LoVo (cell line): ENCODE measurements at regions not wholly inside any gene's neighbourhood (a gene's known extent, or its start where the extent isn't known, plus 50 kb on each side); places are given as distances from the start of the nearest gene placed in this dataset.

ENCODE experiments used
- DNase-seq: peaks from one replicate; pipeline ENCODE4 v3.0.0-alpha.2; 2016; ENCODE audit warnings: low spot score

DNA sequence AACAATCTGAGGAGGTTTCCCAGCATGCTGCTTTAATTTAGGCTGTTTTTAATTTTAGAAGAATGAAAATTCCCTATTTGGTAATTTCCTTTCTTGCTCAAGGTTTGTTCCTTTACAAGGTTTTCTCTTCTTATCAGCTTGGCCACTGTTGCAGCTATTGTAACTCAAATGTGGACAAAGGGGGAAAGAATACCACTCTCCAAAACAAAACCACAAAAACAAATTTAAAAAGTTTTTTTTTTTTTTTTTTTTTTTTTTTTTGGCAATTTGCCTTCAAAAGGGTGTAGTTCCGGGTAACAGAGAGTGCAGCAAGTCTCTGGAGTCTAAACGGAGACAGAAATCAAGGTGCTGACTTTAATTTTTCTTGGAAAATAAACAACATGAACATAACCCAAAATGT, 306.4 kb upstream of the ARGLU1 start:
- no peak for DNase-seq

DNA sequence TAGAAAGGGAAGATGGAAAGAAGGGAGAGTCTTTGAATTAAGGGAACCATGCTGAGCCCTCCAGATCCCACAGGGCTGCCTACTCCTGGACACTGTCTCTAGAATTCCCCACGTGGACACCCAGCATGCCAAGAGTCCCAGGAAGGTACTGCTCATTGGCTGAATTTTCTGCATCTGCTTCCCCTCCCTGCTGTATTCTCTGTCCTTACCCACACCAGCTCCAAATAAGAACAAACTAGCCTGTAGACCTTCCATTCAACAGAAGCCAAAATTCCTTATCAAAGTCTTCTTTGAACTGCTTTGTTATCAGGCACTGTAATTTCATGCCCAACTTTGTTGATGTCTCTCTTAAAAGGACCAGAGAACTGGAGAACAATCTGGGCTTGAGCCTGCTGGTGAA, 305.9 kb upstream of the ARGLU1 start:
- no peak for DNase-seq

DNA sequence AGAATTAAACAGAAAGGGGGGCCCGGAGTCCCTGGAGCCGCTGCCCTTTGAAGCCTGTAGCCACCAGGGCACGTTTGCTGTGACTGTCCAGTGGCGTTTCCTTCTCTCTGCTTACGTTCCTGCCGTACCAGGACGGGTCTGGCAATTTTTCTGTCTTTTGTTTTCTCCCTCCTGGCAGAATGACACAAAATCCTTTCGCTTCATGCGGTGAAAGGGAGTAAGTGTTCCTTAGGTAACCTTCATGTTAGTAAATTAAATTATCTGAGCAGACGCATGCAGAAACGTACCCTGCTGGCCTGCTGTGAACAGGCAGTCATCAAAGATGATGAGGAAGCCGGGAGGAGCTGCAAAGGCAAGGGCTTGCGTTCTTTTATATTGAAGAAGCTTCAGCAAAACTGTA, 299.3 kb upstream of the ARGLU1 start:
- no peak for DNase-seq

DNA sequence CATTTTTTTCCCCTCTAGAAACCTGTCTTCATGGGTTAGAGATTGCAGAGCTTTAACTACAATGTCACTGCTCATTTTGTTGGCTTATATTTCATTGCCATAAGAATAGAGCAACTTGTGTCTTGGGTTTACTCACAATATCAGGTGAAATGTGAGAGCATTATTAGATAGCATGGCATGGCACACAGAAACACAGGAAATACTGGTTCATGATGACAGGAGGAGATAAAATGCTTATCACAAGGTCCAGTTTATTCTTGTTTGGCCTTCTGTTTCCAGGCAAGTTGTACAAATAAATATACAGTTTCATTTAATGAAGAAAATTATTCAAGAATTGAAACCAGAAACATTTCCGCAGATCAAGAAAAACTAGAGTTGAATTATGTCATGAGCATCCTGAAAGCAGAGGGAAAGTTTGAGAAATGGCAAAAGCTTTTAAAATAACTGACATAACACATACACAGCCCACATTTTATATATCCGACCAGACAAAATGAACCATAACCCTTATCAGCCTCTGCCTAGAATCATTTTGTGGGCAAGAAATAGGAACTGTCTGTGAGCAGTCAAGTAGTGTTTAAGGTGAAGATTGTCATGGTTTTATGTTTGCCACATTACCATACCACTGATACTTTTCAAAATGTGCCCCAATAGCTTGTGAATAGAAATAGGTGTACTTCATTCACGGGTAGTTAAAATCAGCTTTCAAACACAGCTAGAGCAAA, 297.9 kb upstream of the ARGLU1 start:
- DNase-seq: no peak

DNA sequence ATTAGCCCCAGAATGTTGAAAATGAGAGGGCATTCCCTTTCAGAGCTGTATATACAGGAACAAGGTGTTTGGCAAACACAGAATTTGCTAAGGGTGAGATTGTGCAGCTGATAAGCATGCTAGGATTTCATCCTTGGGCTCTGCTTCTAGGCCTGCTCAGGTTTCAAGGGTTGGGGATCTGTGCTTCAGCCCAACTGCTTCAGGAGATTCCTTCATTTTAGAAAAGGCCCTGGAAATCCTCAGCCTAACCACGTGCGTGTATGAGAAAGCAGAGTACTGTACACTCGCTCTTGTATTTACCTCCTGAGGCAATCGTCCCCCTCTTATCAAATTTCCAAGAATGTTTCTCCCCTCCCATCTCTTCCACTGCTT, 291.6 kb upstream of the ARGLU1 start:
- no peak for DNase-seq

DNA sequence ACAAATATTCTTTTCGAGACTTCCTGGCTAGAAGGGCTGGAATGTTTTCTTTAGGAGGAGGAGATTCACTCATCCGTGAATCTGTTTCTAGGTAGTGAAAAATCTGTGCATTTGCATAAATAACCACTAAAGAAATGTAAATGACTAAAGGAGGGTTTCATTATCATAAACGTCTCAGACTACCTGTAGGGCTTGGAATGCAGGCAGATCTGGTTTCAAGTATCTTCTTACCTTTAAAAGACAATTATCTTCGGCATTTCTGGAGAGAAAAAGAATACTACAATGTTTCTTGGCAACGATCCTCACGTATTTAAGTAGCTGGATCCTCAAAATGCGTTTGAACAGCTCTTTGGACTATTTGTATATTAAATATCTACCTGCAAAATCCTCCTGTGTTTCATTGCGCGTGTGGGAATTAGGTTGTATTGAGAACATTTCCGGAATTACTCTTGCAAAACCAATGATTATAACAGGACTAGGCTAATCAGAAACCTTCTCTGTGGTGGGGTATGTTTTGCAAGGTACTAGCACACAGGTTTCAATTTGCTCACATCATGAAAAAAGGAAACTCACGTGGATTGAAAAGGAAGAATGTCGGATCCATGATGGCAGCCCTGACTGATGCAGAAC, 291.1 kb upstream of the ARGLU1 start:
- no peak for DNase-seq

DNA sequence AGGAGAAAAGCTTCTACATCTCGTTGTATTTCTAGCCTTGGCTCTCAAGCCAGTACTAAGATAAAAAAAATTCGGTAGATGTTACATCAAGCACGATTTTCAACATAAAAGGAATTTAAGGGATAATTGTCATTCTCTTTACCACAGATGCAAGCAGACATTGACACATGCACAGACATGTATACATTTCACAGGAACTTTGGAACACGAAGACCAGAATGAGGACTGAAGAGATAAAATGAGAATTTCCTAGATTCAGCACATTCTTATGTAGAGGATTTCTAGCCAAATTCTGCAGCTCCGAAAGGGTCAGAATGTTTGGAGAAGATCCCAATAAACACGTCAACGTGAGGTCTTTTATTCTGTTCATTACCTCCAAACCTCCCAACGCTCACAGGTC, 284.5 kb upstream of the ARGLU1 start:
- no peak for DNase-seq

DNA sequence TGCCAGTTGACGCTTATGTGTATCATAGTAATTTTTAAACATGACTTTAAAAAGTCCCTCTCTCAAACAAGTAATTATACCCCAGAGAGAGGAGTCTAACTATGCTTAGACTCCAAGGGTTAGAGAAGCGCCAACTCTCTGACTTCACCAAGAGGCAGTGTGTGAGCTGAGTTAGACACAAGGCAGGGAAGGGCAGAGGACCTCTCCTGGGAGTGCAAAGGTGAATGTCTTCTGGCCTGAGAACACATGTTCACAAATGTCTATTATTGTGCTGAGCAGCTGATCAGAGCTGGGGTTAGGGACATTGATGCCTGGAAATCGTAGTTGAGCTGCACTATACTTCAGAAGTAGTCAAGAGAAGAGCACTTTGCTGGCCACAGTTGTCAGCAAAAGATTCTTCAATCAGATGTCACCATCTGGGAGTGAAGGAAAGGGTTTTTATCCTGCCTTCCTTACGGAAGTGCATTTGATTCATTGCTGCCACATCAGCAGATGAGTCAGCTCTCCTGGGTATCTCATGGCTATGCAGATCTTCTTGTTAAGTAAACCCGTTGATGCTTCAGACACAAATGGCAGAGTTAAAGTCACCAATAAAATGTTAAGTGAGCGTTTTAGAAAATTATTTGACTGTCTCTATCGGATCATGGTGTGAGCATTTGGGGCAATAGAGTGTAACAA, 283.2 kb upstream of the ARGLU1 start:
- no peak for DNase-seq

DNA sequence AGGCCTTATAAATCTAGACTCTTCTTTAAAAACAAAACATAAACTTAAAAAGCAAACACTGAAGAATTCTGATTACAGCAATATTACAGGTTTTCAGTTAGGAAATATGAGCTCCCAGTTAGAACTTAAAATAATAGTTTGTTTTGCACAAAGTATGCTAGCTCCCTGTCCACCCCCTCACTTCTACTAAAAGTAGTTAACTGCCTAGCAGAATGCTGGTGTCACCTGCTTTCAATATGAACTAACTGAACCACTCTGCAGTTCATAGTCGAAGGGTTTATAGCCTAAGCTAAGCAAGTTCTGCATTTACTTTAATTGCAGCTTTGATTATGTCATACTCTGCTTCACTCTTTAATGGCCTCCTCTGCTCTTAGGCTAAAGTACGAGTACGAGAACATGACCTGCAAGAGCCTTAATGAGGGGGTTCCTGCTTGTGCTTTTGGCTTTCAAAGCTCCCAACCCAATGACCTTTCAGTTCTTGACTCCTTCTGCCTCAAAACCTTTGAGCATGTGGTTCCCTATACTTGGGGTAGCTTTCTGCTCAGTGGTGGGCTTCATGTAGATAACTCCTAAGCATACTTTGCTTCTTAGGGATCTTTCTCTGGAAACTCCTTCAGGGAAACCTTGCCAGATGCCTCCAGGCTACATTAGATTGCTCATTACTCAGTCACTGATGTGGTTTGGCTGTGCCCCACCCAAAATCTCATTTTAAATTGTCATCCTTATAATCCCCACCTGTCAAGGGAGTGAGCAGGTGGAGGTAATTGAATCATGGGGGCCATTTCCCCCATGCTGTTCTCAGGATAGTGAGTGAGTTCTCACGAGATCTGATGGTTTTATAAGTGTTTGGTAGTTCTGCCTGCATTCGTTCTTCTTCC, 278.9 kb upstream of the ARGLU1 start:
- DNase-seq: peak; percentile 7

DNA sequence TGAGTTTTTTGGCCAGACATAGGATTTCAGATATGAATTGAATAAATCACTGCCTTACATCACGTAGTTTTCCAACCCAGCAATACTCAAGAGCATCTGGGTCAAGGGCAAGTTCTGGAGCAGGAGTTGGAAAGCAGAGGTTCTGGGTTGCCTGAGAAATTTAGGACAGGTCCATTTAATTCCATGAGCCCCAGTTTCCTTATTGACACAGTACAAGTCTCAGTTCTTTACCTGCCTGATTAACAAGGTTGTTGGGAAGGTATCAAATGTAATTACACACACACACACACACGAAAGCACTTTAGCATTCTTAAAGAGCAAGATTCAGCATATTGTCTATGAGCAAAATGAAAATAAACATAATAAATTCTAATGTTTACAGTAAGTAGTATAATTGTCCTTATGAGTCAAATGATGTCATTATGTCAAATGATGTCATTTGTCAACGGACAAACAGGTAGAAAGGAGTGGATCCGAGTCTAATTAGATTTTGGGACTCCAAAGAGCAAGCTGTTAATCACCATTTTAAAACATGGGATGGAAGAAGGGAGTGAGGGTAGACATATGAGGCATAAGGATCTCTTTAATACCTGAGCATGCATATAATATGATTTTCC, 268.4 kb upstream of the ARGLU1 start:
- no peak for DNase-seq

DNA sequence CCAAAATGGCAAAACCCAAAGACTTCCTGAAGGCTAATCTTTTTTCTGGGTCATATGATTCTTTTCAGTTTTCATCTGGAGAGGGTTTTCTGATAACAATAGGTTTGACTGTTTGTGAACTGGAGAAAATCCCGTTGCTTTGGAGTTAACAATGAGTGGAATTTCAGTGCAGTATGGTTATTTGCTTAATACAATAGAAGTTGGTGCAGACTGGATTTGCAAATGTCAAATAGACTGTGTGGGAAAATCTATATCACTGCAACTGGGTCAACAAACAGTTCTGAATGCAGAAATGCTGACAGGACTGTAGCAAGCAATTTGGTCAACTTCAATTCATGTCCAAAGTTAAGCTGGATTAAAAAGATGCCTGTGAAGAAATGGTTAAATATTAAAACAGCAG, 267.5 kb upstream of the ARGLU1 start:
- no peak for DNase-seq

DNA sequence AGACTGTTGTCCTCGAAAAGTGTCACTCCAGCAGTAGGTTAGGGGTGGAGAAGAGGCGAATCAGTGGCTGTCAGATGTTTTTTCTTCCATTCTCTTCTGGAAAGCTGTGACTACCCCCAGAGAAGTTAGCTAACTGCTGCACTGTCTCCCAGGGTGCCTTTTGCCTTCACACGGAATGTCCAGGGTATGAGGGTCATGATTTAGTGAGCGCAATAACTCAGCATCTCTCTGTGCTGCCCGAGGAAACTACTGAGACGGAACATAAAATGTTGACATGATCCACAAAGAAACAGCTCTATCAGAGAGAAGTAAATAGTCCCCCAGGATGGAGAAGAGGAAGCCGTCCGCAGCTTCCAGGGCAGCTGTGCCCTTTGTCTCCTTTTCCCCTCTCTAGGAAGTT, 254.0 kb upstream of the ARGLU1 start:
- DNase-seq: no peak

DNA sequence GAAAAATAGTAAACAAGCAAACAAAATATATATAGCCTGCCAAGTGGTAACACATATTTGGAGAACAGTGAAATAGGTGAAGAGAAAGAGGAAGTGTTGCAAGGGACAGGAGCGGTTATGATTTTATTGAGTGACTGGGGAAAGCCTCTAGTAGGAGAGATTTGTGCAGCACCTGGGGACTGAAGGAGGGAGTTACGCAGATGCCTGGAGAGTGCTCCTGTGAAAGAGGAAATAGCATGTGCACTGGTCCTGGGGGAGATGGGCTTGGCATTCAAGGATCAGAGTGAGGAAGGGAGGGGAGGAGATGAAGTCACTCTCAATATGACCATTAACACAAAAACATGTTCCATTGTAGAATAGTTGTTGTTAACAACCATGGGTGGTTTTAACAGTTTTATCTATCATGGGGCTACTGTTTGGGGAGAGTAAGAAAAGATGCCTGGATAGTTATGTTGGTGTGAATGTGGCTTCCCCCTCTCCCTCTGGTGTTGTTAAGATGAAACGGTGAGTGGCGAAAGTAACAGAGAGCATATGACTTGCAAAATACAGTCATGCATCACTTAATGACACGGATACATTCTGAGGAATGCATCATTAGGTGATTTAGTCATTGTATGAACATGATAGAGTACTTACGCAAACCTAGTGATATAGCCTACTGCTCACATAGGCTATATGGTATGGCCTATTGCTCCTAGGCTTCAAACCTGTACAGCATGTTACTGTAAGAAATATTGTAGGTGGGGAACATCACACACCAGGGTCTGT, 251.7 kb upstream of the ARGLU1 start:
- DNase-seq: no peak

DNA sequence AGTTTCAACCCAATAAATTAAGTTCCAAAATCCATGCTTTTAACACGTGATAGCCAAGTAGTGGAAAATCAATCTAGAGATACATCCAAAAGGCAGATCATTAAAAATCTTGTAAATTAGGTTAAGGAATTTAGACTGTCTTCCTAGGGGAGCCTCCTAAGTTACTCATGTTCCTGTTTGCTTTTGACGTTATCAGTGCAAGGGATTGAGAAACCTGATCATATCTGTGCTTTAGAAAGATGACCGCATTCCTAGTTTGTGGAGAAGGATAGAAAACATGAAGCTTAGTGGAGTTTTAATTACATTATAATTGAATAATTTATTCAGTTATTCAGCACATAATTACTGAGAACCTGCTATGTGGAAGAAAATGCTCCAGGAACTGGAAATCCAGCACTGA, 251.0 kb upstream of the ARGLU1 start:
- no peak for DNase-seq

DNA sequence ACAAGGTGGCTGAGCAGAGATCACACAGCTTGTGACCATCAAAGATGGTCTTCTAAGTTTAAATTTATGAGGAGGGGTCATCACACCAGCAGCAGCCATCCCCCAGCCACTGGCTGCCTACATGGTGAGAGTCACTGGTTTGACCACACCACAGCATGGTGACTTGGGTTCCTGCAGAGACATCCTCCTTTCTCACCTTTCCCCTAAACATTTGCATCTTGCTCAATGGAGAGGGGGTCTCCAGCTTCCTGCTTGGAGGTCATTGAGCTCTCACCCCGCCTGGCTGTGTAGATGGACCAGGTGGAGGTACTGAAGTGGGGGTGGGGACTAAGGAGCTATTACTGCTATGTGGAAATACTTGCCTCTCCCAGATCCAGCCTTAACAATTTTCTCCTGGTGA, 247.6 kb upstream of the ARGLU1 start:
- no peak for DNase-seq

DNA sequence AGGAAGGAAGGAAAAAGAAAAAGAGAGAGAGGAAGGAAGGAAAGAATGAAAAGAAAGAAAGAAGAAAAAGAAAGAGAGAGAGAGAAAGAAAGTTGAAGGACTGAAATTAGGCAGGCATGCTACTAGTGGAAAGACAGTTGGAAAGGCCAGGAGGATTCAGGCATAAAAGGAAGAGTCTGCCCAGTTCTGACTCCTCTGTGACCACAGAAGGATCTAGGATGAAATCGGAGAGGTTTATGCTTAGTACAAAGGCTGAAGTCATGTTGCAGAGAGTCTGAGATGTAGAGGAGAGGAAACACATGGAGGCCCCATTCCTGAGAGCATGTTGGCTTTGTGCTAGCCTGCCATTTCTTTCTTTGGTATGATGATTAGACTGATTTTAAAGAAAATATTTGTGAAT, 246.5 kb upstream of the ARGLU1 start:
- DNase-seq: no peak

DNA sequence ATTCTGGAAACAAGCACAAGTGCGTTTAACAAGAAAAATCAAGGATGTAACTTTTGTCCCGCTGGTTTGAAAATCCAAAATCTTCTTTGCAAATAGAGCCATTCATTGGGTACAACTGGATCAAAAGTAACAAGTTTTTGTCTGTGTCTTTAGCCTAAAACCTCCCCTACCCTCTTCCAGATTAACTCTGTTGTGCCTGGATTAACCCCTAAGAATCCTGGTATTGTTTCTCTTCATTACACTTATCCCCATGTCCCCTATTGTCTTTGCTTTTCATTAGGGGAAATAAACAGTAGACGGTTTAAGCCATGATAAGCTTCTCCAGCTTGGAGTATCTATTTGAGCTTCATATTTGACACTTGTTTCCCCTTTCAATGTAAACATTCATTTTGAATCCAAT, 242.1 kb upstream of the ARGLU1 start:
- DNase-seq: no peak

DNA sequence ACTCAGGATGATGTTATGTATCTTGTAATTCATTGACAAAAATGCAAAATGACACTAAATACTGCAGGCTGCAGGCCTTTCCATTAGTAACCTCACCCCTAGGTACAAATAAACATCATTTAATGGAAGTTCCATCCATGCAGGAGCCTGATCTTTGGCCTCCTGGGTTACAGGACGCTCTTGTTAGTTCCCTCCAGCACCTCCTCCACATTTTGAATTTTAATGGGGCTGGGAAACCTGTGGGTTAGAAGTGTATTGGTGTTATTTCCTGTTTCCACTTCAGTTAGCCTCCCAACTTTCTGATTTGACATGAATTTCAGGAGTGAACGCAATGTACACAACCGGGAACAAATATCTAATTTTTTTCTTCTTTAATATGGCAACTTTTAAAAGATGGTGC, 237.1 kb upstream of the ARGLU1 start:
- DNase-seq: no peak

DNA sequence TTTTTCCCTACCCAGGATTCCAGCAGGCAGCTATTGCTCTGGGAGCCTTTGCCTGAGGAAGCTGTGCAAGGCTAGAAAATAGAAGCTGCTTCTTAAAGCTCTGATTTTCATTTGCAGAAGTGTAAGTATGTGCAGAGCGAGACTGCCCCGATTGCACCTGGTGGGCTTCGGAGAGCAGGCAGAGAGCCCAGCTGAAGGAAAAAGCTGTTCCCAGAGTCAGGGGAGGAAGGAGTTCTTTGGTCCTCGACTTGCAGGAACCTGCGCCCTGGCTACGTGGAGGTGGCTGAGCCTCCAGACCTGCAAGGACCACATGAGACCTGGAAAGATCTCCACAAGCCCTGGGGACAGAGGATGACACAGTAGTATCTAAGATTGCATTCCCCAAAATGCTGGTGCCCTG, 235.0 kb upstream of the ARGLU1 start:
- DNase-seq: no peak

DNA sequence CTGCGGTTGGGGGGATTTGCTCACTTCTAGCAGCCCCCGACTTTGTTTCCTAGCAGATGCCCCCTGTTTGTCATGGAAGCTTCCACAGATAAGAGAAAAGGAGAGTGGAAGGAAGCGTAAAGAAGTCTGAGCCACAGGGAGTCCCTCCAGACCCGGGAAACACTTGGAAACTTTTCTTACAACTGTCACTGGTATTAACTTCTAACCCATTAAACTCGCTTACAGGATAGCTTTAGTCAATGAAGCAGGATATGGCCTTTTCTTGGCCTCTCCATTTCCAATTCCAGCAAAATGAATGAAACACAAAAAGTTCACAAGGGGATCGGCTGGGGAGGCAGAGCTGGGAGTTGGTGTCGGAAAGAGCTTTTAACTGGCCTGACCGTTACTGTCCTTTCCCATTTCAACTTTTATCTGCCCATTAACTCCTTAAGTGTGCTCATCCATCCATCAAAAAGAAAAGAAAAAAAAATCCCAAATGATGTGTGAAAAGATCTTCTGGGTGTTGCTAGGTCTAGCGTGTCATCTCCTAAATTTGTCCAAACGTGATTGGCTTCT, 231.9 kb upstream of the ARGLU1 start:
- no peak for DNase-seq

DNA sequence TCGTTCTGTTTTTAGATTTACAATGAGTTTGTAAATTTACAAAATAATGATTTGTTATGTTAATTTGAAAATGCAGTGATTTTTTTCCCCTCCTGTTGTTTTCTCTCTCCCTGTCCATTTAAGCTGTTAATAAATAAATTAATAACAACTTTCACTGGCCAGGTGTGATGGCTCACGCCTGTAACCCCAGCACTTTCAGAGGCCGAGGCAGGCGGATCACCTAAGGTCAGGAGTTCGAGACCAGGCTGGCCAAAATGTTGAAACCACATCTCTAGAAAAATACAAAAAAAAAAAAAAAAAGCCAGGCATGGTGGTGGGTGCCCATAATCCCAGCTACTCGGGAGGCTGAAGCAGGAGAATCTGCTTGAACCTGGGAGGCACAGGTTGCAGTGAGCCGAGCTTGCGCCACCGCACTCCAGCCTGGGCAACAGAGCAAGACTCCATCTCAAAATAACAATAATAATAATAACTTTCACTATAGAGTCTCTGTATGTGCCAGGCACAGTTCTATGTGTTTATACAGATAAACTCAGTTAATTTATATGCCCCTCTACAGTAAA, 229.2 kb upstream of the ARGLU1 start:
- no peak for DNase-seq
